ENCODE measurements at regions not wholly inside any gene's neighbourhood (a gene's known extent, or its start where the extent isn't known, plus 50 kb on each side); places are given as distances from the start of the nearest gene placed in this dataset.

GRCh38 chr18:61738488-61738887 is 154.3 kb downstream of the RNF152 start:
- no peaks in the 10 kb centered on the region for H3K36me3 ChIP-seq (ENCODE audit: insufficient read depth, low read length)
- no peaks in the 10 kb centered on the region for H3K27me3 ChIP-seq (ENCODE audit: insufficient read depth, low read length)
- no peaks in the 10 kb centered on the region for H4K20me1 ChIP-seq (ENCODE audit: insufficient read depth, low read length)
- H3K4me3 ChIP-seq (ENCODE audit: insufficient read depth, low read length), result no peak overlapping the region
- H3K4me1 ChIP-seq (ENCODE audit: insufficient read depth, low read length), result peaks cover 24% of the 10 kb centered on the region
- peak overlapping the region; percentile 40 for H2AFZ ChIP-seq (ENCODE audit: low read length)
- no peak overlapping the region for H3K4me2 ChIP-seq (ENCODE audit: insufficient read depth, low read length)
- H3K9me3 ChIP-seq (ENCODE audit: low read depth, low read length), result no peaks in the 10 kb centered on the region
- peak overlapping the region; percentile 40 for H3K27ac ChIP-seq (ENCODE audit: low read depth, low read length)
- H3K79me2 ChIP-seq (ENCODE audit: insufficient read depth, low read length), result no peaks in the 10 kb centered on the region
- DNase-seq (ENCODE audit: insufficient read length, low spot score, missing footprints), result no peak
- no peak for TF ChIP-seq CTCF (IDR thresholded peaks at IDR 0.05; ENCODE audit: extremely low read depth, low read depth, low read length)

GRCh38 chr18:61738042-61738441 is 154.8 kb downstream of the RNF152 start:
- Histone ChIP-seq H4K20me1 (ENCODE audit: insufficient read depth, low read length) (no peaks in the 10 kb centered on the region), H3K36me3 (ENCODE audit: insufficient read depth, low read length) (no peaks in the 10 kb centered on the region), H3K4me3 (ENCODE audit: insufficient read depth, low read length) (no peak overlapping the region), H3K4me1 (ENCODE audit: insufficient read depth, low read length) (peaks cover 25% of the 10 kb centered on the region), H3K79me2 (ENCODE audit: insufficient read depth, low read length) (no peaks in the 10 kb centered on the region), H3K27ac (ENCODE audit: low read depth, low read length) (no peak overlapping the region), H3K9me3 (ENCODE audit: low read depth, low read length) (no peaks in the 10 kb centered on the region), H3K4me2 (ENCODE audit: insufficient read depth, low read length) (no peak overlapping the region), H2AFZ (ENCODE audit: low read length) (no peak overlapping the region), H3K27me3 (ENCODE audit: insufficient read depth, low read length) (no peaks in the 10 kb centered on the region)
- no peak for TF ChIP-seq CTCF (IDR thresholded peaks at IDR 0.05; ENCODE audit: extremely low read depth, low read depth, low read length)
- no peak for DNase-seq (ENCODE audit: insufficient read length, low spot score, missing footprints)

- no peak for TF ChIP-seq CTCF (IDR thresholded peaks at IDR 0.05; ENCODE audit: extremely low read depth, low read depth, low read length)
- Histone ChIP-seq H3K4me3 (ENCODE audit: insufficient read depth, low read length) (no peak overlapping the region), H3K79me2 (ENCODE audit: insufficient read depth, low read length) (no peaks in the 10 kb centered on the region), H2AFZ (ENCODE audit: low read length) (no peak overlapping the region), H4K20me1 (ENCODE audit: insufficient read depth, low read length) (no peaks in the 10 kb centered on the region), H3K36me3 (ENCODE audit: insufficient read depth, low read length) (no peaks in the 10 kb centered on the region), H3K4me2 (ENCODE audit: insufficient read depth, low read length) (no peak overlapping the region), H3K4me1 (ENCODE audit: insufficient read depth, low read length) (peaks cover 40% of the 10 kb centered on the region), H3K27me3 (ENCODE audit: insufficient read depth, low read length) (no peaks in the 10 kb centered on the region), H3K27ac (ENCODE audit: low read depth, low read length) (no peak overlapping the region), H3K9me3 (ENCODE audit: low read depth, low read length) (no peaks in the 10 kb centered on the region)
- DNase-seq (ENCODE audit: insufficient read length, low spot score, missing footprints), result no peak
Observed at GRCh38 chr18:61736133-61736532, 156.7 kb downstream of the RNF152 start.

GRCh38 chr18:61735564-61736102 is 157.2 kb downstream of the RNF152 start:
- Histone ChIP-seq H3K9me3 (ENCODE audit: low read depth, low read length) (no peaks in the 10 kb centered on the region), H3K4me2 (ENCODE audit: insufficient read depth, low read length) (no peak overlapping the region), H3K27me3 (ENCODE audit: insufficient read depth, low read length) (no peaks in the 10 kb centered on the region), H3K4me3 (ENCODE audit: insufficient read depth, low read length) (no peak overlapping the region), H3K36me3 (ENCODE audit: insufficient read depth, low read length) (no peaks in the 10 kb centered on the region), H3K4me1 (ENCODE audit: insufficient read depth, low read length) (peaks cover 40% of the 10 kb centered on the region), H4K20me1 (ENCODE audit: insufficient read depth, low read length) (no peaks in the 10 kb centered on the region), H2AFZ (ENCODE audit: low read length) (no peak overlapping the region), H3K27ac (ENCODE audit: low read depth, low read length) (no peak overlapping the region), H3K79me2 (ENCODE audit: insufficient read depth, low read length) (no peaks in the 10 kb centered on the region)
- TF ChIP-seq CTCF (IDR thresholded peaks at IDR 0.05; ENCODE audit: extremely low read depth, low read depth, low read length), result no peak
- DNase-seq (ENCODE audit: insufficient read length, low spot score, missing footprints), result no peak
